Keratinocyte (primary cell): ENCODE measurements at regions not wholly inside any gene's neighbourhood (a gene's known extent, or its start where the extent isn't known, plus 50 kb on each side); places are given as distances from the start of the nearest gene placed in this dataset.

Experiments used
- DNase-seq: peaks from one replicate; pipeline ENCODE4 v3.0.0-alpha.2; 2011; ENCODE audit warnings: low read depth, missing footprints, low spot score
- FAIRE-seq: peaks from 2 replicates; lab custom pipeline; 2011; peaks lifted over from hg19 to GRCh38; lab: Jason Lieb, UNC
- H2AFZ ChIP-seq: 2 replicates; pipeline ENCODE4 v1.6.0; 2012; ENCODE audit warnings: low read length, control low read depth, inconsistent platforms; ENCODE audit not compliant: control insufficient read depth
- H3K27ac ChIP-seq: 2 replicates; pipeline ENCODE4 v1.5.1; 2011; ENCODE audit warnings: low read length; ENCODE audit not compliant: control insufficient read depth, insufficient read depth
- H3K27me3 ChIP-seq: 3 replicates; pipeline ENCODE4 v1.6.0; 2011; ENCODE audit warnings: low read length; ENCODE audit not compliant: control insufficient read depth, insufficient read depth; ENCODE audit errors: extremely low read depth
- H3K36me3 ChIP-seq, 2 experiments: 2 replicates in 1 of 2; 3 replicates in 1 of 2; pipeline ENCODE4 v1.5.1; 2011; ENCODE audit warnings: low read length in 2 of 2, mild to moderate bottlenecking in 1 of 2; ENCODE audit not compliant: control insufficient read depth in 2 of 2, insufficient read depth in 2 of 2; ENCODE audit errors: extremely low read depth in 1 of 2
- H3K4me1 ChIP-seq: 3 replicates; pipeline ENCODE4 v1.5.1; 2011; ENCODE audit warnings: low read length; ENCODE audit not compliant: control insufficient read depth, insufficient read depth; ENCODE audit errors: extremely low read depth
- H3K4me2 ChIP-seq: 3 replicates; pipeline ENCODE4 v1.6.0; 2011; ENCODE audit warnings: low read depth, low read length; ENCODE audit not compliant: control insufficient read depth, insufficient read depth; ENCODE audit errors: extremely low read depth
- H3K4me3 ChIP-seq, 3 experiments: fragments of 200-600 bp in 1 of 3; sonication (generic) in 1 of 3; 2 replicates in 2 of 3; 3 replicates in 1 of 3; pipeline ENCODE4 v1.5.1; 2011 to 2016; ENCODE audit warnings: low read length in 3 of 3, mild to moderate bottlenecking in 3 of 3, control low read depth in 2 of 3, inconsistent platforms in 1 of 3, low read depth in 1 of 3, mixed read lengths in 1 of 3, mixed run types in 1 of 3, moderate library complexity in 1 of 3; ENCODE audit not compliant: control insufficient read depth in 2 of 3, insufficient read depth in 2 of 3; ENCODE audit errors: extremely low read depth in 1 of 3
- H3K79me2 ChIP-seq: 2 replicates; pipeline ENCODE4 v1.6.0; 2012; ENCODE audit warnings: low read length; ENCODE audit not compliant: control insufficient read depth, insufficient read depth
- H3K9ac ChIP-seq: 3 replicates; pipeline ENCODE4 v1.6.0; 2011; ENCODE audit warnings: low read length; ENCODE audit not compliant: control insufficient read depth, insufficient read depth; ENCODE audit errors: extremely low read depth
- H3K9me1 ChIP-seq: 3 replicates; pipeline ENCODE4 v1.6.0; 2011; ENCODE audit warnings: low read length; ENCODE audit not compliant: control insufficient read depth, insufficient read depth; ENCODE audit errors: extremely low read depth
- H3K9me3 ChIP-seq: 2 replicates; pipeline ENCODE4 v1.5.1; 2012; ENCODE audit warnings: low read depth, low read length; ENCODE audit not compliant: control insufficient read depth
- H4K20me1 ChIP-seq: 3 replicates; pipeline ENCODE4 v1.6.0; 2011; ENCODE audit warnings: low read length; ENCODE audit not compliant: control insufficient read depth, insufficient read depth; ENCODE audit errors: extremely low read depth
- EZH2 ChIP-seq: IDR thresholded peaks from one replicate; pipeline ENCODE4 v1.6.1; 2012; ENCODE audit warnings: inconsistent platforms, mild to moderate bottlenecking, low read length, moderate library complexity
- dilution Hi-C: fragments of 300-500 bp; cut with MboI; formaldehyde crosslinking; loops from one replicate; pipeline ENCODE4 v1.7.0; 2020; ENCODE audit warnings: low sequenced_read_pairs; ENCODE audit not compliant: extremely low pct_ligation_motif_present
- TF ChIP-seq, protein P1 (sequence below), 3 experiments: IDR thresholded peaks in 1 of 3; conservative IDR thresholded peaks in 1 of 3; optimal IDR thresholded peaks in 1 of 3; 2 replicates in 2 of 3; 3 replicates in 1 of 3; pipeline versions ENCODE3 to v1.5.1; 2011; ENCODE audit warnings: low read length in 3 of 3, mild to moderate bottlenecking in 3 of 3, moderate library complexity in 2 of 3, control low read depth in 1 of 3, inconsistent platforms in 1 of 3; ENCODE audit not compliant: insufficient read depth in 2 of 3; ENCODE audit errors: extremely low read depth in 1 of 3

DNA sequence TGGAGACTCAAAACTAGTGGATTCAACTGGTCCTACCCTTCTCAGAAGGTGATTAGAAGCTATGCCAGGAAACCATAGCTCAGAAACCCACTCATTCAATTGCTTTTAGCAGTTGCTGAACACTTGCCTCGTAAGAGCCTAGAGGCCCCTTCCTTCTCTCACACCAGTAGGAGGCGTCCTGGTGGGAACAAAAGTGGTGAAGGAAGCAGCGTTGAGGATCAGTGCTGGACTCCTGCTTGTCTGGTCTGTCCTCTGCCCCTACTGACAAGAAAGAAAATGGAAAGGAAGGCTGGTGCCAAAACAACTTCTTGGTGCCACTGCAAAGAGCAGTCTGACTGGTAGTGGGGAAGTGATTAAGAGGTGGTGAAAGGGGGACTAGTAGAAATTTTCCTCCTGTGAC is 269.7 kb downstream of the LMO4 start:
- TF ChIP-seq, protein P1, sequence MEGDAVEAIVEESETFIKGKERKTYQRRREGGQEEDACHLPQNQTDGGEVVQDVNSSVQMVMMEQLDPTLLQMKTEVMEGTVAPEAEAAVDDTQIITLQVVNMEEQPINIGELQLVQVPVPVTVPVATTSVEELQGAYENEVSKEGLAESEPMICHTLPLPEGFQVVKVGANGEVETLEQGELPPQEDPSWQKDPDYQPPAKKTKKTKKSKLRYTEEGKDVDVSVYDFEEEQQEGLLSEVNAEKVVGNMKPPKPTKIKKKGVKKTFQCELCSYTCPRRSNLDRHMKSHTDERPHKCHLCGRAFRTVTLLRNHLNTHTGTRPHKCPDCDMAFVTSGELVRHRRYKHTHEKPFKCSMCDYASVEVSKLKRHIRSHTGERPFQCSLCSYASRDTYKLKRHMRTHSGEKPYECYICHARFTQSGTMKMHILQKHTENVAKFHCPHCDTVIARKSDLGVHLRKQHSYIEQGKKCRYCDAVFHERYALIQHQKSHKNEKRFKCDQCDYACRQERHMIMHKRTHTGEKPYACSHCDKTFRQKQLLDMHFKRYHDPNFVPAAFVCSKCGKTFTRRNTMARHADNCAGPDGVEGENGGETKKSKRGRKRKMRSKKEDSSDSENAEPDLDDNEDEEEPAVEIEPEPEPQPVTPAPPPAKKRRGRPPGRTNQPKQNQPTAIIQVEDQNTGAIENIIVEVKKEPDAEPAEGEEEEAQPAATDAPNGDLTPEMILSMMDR (optimal IDR thresholded peaks at IDR 0.05 in 1 of 3, IDR thresholded peaks at IDR 0.05 in 1 of 3, conservative IDR thresholded peaks at IDR 0.05 in 1 of 3; ENCODE audit: extremely low read depth in 1 of 3, insufficient read depth in 2 of 3, low read length in 3 of 3): no peak
- no peak for TF ChIP-seq EZH2
- Histone ChIP-seq H3K27ac (no peak overlapping the region), H3K36me3 (no peaks in the 10 kb centered on the region), H3K9me1 (no peaks in the 10 kb centered on the region), H4K20me1 (no peaks in the 10 kb centered on the region), H2AFZ (no peak overlapping the region), H3K4me3 (no peak overlapping the region), H3K9ac (no peak overlapping the region), H3K27me3 (no peaks in the 10 kb centered on the region), H3K79me2 (no peaks in the 10 kb centered on the region), H3K9me3 (no peaks in the 10 kb centered on the region), H3K4me1 (no peaks in the 10 kb centered on the region), H3K4me2 (no peak overlapping the region)
- FAIRE-seq (no peak), DNase-seq (no peak)
- dilution Hi-C loops: no loop called here

- Histone ChIP-seq H3K9me3 (no peaks in the 10 kb centered on the region), H3K9ac (no peak overlapping the region), H3K79me2 (no peaks in the 10 kb centered on the region), H3K4me1 (no peaks in the 10 kb centered on the region), H3K4me2 (no peak overlapping the region), H3K9me1 (no peaks in the 10 kb centered on the region), H3K4me3 (no peak overlapping the region), H4K20me1 (no peaks in the 10 kb centered on the region), H3K27ac (no peak overlapping the region), H3K36me3 (no peaks in the 10 kb centered on the region), H2AFZ (no peak overlapping the region), H3K27me3 (no peaks in the 10 kb centered on the region)
- dilution Hi-C loops: no loop called here
- DNase-seq (no peak), FAIRE-seq (no peak)
- TF ChIP-seq EZH2: no peak
- TF ChIP-seq, protein P1 (optimal IDR thresholded peaks at IDR 0.05 in 1 of 3, IDR thresholded peaks at IDR 0.05 in 1 of 3, conservative IDR thresholded peaks at IDR 0.05 in 1 of 3; ENCODE audit: extremely low read depth in 1 of 3, insufficient read depth in 2 of 3, low read length in 3 of 3): no peak
These were observed 270.9 kb downstream of the LMO4 start for GRCh38 chr1:87599569-87599968.
